ENCODE measurements at regions not wholly inside any gene's neighbourhood (a gene's known extent, or its start where the extent isn't known, plus 50 kb on each side); places are given as distances from the start of the nearest gene placed in this dataset.

- no peak for TF ChIP-seq EZH2 (IDR thresholded peaks at IDR 0.05; ENCODE audit: insufficient read depth, poor library complexity, severe bottlenecking)
- no peak for TF ChIP-seq EZH2phosphoT487 (IDR thresholded peaks at IDR 0.05; ENCODE audit: insufficient read depth, low read depth)
Observed at GRCh38 chr1:79441238-79441637, 434.7 kb upstream of the ADGRL4 start.

Measured in GM23248 (cell line).